H1 (cell line): ENCODE measurements at regions not wholly inside any gene's neighbourhood (a gene's known extent, or its start where the extent isn't known, plus 50 kb on each side); places are given as distances from the start of the nearest gene placed in this dataset.

Experiments
- HDAC6 ChIP-seq: IDR thresholded peaks from one replicate; pipeline ENCODE4 v1.7.1; 2012; ENCODE audit warnings: low read depth, mild to moderate bottlenecking, inconsistent platforms, low read length, moderate library complexity
- JUND ChIP-seq: IDR thresholded peaks from 2 replicates; pipeline ENCODE4 v1.6.1; 2011; ENCODE audit warnings: mild to moderate bottlenecking, improper control_type of control experiment, low read length
- RAD21 ChIP-seq, 2 experiments: IDR thresholded peaks in 1 of 2; conservative IDR thresholded peaks in 1 of 2; 2 replicates each; pipeline ENCODE4 v1.6.1; 2011; ENCODE audit warnings: low read depth in 2 of 2, low read length in 2 of 2, improper control_type of control experiment in 1 of 2, inconsistent platforms in 1 of 2, mild to moderate bottlenecking in 1 of 2, moderate library complexity in 1 of 2
- RXRA ChIP-seq: IDR thresholded peaks from 2 replicates; pipeline ENCODE4 v1.6.1; 2011; ENCODE audit warnings: low read depth, mild to moderate bottlenecking, low read length, moderate library complexity; ENCODE audit not compliant: insufficient read depth
- SUZ12 ChIP-seq: fragments of 200-600 bp; sonication (generic); IDR thresholded peaks from 2 replicates; pipeline ENCODE4 v1.6.1; 2012; ENCODE audit warnings: mild to moderate bottlenecking, inconsistent platforms, low read length, moderate library complexity, mixed read lengths
- TF ChIP-seq, protein P1 (sequence below), 3 experiments: IDR thresholded peaks; 1 replicate in 2 of 3; 2 replicates in 1 of 3; pipeline versions ENCODE4 v1.5.1 to v1.6.1; 2011; ENCODE audit warnings: low read length in 3 of 3, mild to moderate bottlenecking in 3 of 3, inconsistent platforms in 2 of 3, low read depth in 1 of 3, moderate library complexity in 1 of 3; ENCODE audit not compliant: insufficient read depth in 1 of 3; ENCODE audit errors: control extremely low read depth in 1 of 3

DNA sequence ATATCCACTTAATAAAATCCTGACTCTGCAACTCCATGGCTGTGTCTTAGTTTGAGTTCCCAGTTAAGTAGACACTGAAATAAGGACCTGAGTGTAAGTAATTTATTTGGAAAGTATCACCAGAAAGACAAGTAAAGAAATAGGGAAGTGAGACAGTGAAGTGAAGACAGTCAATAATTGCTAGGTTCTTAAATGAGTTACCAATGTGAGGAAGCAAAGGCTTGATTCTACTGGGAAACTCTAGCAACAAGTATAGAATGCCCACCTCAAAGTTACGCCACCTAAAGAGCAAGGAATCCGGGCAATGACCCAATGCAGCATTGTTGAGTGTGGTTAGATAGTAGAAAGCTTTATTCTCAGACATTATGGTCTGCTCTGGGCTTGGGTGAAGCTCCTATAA is 383.9 kb downstream of the TLR4 start:
- no peak for TF ChIP-seq JUND
- no peak for TF ChIP-seq RAD21 (IDR thresholded peaks at IDR 0.05 in 1 of 2, conservative IDR thresholded peaks at IDR 0.05 in 1 of 2; ENCODE audit: low read depth in 2 of 2, low read length in 2 of 2)
- TF ChIP-seq, protein P1, sequence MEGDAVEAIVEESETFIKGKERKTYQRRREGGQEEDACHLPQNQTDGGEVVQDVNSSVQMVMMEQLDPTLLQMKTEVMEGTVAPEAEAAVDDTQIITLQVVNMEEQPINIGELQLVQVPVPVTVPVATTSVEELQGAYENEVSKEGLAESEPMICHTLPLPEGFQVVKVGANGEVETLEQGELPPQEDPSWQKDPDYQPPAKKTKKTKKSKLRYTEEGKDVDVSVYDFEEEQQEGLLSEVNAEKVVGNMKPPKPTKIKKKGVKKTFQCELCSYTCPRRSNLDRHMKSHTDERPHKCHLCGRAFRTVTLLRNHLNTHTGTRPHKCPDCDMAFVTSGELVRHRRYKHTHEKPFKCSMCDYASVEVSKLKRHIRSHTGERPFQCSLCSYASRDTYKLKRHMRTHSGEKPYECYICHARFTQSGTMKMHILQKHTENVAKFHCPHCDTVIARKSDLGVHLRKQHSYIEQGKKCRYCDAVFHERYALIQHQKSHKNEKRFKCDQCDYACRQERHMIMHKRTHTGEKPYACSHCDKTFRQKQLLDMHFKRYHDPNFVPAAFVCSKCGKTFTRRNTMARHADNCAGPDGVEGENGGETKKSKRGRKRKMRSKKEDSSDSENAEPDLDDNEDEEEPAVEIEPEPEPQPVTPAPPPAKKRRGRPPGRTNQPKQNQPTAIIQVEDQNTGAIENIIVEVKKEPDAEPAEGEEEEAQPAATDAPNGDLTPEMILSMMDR (IDR thresholded peaks at IDR 0.05; ENCODE audit: control extremely low read depth in 1 of 3, insufficient read depth in 1 of 3, low read depth in 1 of 3, low read length in 3 of 3), result no peak
- no peak for TF ChIP-seq HDAC6
- no peak for TF ChIP-seq SUZ12
- TF ChIP-seq RXRA, result no peak
